GM18909 (cell line): ENCODE measurements at regions not wholly inside any gene's neighbourhood (a gene's known extent, or its start where the extent isn't known, plus 50 kb on each side); places are given as distances from the start of the nearest gene placed in this dataset.
"Not testable (repeated sequence)": the region's sequence is repeated elsewhere in the genome, so short reads cannot be mapped to it uniquely, and the experiment has no call there.

Experiments
- ATAC-seq: cut with Tn5 transposase; IDR thresholded peaks from one replicate; pipeline ENCODE4 v1.9.1; 2021; ENCODE audit warnings: mild to moderate bottlenecking; ENCODE audit not compliant: unreplicated experiment, poor library complexity

DNA sequence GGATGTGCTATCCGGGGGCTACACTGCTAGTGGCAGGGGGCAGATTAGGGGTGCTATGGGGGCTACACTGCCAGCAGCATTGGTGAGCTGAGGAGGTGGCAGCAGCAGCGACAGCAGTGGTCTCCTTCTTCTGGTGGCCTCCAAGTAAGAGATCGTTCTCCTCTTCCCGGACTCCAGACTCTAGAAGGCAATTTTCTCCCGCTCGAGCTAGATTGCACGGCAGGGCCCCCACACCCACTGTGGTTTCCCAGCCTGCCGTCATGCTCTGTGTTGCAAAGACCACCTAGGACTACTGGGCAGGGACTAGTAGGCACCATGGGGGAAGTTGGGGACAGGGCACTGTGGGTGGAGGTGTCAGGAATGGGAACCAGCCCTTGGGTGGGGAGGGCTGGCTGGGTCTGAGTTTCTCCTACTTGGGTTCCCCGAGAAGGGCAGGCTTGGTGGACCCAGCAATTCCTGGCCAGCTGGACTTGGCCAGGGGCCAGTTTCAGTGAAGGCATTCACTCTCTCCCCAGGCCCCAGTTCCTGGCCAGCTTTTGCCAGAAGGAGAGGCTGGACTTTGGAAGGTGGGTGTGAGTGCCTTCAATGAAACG is 203.4 kb upstream of the WSB1 start:
- not testable (repeated sequence) for ATAC-seq

DNA sequence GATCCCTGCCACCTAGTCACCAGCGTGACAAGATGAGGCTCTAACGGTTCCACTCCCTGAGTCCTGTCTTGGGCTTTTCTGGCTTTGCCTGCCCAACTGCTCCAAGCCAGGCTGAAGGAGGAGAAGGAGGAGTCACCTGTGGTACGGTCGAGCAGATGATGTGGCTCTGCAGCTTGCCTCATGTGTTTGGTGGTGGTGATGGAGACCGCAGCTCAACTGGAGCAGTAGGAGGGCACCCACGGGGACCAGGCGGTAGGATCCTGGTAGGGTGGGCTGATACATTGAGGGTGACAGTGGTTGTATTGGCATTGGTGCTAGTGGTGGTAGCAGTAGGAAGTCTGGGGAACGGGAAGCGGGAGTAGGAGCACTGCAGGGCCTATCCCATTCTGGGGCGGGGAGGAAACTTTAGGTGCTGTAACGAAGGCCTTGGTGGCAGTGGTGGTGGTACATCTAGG is 202.8 kb upstream of the WSB1 start:
- ATAC-seq, result no peak

DNA sequence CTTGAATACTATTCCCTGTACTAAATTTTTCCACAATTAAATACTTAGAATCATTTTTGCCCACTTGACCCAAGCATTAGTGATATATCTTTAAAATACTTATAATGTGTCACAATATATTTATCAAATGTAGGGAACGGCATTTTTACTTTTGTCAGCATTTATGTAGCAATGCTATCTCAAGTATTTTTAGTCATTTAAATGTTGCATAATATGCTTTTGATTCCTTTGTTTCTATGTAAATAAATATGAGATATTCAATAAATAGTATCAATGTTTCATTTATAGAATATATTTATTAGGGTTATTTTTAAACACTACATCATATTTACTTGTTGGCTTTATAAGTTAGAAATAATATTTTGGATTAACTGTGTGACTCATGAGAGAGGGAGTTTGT is 199.7 kb upstream of the WSB1 start:
- not testable (repeated sequence) for ATAC-seq

DNA sequence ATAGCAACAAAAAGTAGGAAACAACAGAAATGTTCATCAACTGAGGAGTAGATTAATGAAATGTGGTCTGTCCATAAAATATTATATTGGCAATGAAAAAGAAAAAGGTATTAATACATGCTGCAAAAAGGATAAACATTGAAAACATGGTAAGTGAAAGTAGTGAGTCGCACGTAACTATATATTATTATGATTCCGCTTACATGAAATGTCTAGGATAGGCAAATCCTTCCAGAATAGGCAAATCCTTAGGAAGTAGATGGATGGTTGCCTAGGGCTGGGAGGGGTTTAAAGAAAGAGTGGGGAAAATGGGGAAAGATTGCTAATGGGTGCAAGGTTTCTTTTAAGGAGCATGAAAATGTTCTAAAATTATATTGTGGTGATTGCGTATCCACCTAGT is 198.1 kb upstream of the WSB1 start:
- not testable (repeated sequence) for ATAC-seq

DNA sequence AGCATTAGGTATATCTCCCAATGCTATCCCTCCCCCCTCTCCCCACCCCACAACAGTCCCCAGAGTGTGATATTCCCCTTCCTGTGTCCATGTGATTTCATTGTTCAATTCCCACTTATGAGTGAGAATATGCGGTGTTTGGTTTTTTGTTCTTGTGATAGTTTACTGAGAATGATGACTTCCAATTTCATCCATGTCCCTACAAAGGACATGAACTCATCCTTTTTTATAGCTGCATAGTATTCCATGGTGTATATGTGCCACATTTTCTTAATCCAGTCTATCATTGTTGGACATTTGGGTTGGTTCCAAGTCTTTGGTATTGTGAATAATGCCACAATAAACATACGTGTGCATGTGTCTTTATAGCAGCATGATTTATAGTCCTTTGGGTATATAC is 194.6 kb upstream of the WSB1 start:
- not testable (repeated sequence) for ATAC-seq

DNA sequence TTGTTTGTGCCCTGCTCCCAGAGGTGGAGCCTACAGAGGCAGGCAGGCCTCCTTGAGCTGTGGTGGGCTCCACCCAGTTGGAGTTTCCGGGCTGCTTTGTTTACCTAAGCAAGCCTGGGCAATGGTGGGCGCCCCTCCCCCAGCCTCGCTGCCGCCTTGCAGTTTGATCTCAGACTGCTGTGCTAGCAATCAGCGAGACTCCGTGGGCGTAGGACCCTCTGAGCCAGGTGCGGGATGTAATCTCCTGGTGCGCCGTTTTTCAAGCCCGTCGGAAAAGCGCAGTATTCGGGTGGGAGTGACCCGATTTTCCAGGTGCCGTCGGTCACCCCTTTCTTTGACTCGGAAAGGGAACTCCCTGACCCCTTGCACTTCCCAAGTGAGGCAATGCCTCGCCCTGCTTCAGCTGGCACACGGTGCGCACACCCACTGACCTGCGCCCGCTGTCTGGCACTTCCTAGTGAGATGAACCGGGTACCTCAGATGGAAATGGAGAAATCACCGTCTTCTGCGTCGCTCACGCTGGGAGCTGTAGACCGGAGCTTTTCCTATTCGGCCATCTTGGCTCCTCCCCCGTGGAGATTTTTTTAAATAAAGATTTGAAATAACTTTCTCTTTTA is 189.2 kb upstream of the WSB1 start:
- ATAC-seq, result not testable (repeated sequence)

DNA sequence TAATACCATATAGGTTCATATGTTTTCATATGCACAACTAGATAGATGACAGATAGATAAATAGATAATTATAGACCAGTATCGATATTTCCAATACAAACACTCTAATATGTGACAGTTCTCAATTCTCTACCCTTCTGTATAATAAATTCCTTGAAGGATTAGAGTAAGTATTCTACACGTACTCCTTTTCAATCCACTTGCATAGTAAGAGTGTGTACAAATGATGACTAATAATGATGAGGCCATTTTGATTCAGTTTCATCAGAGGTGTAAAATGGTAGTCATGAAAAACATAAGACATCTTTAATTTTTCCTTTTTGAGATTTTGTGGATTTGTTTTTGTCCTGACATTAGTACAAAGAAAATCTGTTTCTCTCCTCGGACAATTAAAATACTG is 188.3 kb upstream of the WSB1 start:
- no peak for ATAC-seq

DNA sequence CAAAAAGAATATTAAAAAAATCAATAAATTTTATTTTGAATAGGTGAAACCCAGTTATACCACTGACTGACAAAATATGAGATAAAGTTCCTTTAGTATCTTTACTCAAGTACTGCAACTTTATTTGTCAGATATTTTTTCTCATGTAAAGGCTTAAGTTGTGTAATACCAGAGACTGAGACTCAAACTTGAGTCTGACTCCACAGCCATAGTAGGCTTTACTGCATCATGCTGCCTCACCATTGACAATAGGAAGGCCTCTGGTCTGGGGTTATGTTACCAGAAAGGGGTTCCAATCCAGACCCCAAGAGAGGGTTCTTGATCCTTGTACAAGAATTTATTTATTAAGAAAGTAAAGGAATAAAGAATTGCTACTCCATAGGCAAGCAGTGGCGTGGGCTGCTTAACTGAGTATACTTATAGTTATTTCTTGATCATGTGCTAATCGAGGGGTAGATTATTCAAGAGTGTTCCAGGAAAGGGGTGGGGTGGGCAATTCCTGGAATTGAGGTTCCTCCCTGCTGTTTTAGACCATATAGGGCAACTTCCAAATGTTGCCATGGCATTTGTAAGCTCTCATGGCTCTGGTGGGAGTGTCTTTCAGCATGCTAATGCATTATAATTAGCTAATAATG is 187.4 kb upstream of the WSB1 start:
- no peak for ATAC-seq

DNA sequence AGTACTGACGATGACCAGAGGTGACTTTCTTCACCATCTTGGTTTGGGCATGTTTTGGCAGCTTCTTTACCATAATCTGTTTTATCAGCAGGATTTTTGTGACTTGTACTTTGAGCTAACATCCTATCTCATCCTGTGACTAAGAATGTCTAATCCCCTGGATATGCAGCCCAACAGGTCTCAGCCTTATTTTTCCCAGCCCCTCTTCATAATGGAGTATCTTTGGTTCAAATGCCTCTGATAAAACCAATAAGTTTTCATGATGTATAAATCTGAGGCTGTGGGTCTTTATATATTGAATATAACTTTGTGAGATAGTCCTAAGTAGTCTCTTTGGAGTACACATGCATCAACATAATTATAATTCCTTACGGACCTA is 186.9 kb upstream of the WSB1 start:
- ATAC-seq, result no peak

DNA sequence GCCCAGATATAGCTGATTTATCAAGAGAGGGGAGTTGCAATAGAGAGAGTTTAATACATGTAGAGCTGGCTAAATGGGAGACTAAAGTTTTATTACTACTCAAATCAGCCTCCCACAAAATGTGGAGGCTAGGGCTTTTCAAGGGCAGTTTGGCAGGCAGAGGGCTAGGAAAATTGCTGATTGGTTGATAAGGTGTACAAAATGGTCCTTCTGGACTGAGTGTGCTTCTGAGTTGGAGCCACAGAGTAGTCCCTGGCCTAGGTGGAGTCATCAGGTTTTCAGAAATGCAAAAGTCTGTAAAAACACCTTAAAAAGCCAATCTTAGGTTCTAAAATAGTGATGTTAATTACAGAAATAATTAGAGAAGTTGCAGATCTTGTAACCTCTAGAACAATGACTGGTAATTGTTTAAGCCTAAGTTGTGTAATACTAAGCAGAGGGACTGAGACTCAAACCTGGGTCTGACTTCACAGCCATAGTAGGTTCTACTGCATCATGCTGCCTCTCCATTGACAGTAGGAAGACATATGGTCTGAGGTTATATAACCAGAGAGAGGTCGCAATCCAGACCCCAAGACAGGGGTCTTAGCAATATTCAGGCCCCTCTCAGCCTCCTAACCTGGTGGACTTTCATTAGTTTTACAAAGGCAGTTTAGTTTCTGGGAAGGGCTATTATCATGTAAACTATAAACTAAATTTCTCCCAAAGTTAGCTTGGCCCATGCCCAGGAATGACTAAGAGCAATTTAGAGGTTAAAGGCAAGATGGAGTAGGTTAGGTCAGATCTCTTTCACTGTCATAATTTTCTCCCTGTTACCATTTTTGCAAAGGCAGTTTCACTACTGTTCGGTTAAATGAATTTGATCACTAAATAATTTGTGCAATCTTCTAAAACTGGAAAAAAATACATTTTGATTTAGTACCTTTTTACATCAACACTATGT is 186.3 kb upstream of the WSB1 start:
- not testable (repeated sequence) for ATAC-seq

DNA sequence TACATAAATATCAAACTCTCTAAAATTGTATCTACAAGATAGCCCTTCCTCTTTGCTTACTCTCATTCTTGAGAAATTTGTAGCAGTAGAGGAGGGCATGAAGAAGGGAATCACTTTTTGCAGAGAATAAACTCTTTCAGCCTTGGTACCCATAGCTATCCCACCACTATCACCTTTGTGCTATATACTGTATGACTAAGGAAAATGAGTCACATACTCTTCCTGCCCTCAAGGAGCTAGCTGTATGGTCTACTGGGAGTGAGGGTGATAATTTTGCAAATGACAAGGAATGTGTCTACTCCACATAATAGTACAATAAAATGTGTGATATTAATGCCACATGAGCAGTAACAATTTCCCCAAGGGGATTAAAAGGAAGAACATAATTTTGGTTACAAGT is 184.6 kb upstream of the WSB1 start:
- no peak for ATAC-seq

DNA sequence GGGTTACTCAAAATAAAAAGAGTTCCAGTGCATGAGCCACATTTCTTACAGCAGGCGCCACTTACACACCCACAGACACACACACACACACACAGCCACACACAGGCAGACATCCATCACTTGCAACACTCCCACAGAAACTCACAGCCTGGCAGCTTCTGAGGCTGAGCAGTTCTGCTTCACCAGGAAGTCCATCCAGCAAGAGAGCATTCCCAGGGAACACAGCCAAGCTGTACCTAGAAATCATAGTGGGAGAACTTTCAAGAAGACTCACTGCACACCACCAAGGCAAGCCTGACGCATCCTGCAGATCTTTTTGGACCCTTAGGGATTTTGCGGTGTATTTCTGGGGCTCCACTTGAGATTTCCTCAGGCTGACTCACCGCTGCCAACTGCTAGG is 140.9 kb upstream of the WSB1 start:
- ATAC-seq, result no peak

DNA sequence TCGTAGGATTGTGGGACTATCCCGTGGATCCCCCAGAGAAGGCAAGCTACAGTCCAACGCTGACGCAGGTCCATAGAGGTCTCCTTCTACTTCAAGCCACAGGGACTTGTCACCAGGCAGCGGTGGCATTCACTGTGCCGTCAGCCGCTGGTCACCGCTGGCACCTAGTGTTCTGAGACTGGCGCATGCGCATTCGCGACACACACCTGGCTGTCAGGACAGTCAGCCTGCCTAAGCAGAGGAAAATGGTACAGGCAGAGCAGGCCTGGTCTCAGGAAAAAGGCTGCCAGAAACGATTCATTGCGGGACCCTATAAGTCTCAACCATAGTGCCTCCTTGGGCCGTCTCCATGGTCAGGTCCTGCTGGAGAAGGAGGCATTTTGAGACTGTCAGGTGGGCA is 138.0 kb upstream of the WSB1 start:
- no peak for ATAC-seq

DNA sequence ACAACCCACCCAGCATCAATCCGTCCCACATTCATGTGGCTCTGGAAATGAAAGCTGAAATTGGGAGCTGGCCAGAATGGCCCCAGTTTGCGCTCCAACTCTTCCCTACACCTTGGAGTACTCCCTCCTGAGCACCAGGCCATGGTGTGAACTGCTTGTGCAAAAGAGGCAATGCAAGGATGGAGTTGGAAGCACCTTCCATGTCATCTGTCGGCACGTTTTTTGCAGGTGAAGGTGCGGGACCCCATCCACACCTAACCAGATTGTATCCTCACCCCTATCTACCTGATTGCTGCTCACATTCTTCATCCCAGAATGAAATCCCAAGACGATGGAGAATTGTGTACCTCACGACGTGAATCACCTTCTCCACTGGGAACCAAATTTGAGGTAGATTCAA is 136.6 kb upstream of the WSB1 start:
- ATAC-seq, result no peak

DNA sequence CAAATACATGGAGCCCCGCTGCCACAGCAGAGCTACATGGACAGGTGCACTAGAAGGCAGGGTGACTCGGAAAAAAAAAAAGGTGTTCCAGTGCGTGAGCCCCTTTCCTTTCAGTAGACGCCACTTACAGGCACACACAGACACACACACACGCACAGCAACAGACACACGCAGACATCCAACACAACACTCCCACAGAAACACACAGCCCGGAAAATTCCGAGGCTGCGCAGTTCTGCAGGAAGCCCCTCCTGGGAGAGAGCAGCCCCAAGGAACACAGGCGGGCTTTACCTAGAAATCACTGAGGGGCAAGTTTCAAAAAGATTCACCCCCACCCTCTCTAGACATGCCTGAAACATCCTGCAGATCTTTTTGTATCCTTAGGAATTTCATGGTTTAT is 136.0 kb upstream of the WSB1 start:
- no peak for ATAC-seq

DNA sequence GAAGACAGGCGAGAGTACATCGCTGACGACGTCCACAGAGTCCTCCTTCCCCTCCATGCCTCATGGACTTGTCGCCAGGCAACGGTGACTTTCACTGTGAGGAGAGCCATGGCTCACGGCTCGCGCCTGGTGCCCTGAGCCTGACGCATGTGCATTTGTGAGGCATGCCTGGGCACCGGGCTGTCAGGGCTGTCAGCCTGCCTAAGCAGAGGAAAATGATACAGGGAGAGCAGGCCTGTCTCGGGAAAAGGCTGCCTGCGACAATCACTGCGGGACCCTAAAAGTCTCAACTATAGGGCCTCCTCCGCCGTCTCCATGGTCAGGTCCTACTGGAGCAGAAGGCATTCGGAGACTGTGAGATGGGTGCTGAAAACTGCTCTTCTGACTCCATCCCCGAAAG is 135.5 kb upstream of the WSB1 start:
- no peak for ATAC-seq

DNA sequence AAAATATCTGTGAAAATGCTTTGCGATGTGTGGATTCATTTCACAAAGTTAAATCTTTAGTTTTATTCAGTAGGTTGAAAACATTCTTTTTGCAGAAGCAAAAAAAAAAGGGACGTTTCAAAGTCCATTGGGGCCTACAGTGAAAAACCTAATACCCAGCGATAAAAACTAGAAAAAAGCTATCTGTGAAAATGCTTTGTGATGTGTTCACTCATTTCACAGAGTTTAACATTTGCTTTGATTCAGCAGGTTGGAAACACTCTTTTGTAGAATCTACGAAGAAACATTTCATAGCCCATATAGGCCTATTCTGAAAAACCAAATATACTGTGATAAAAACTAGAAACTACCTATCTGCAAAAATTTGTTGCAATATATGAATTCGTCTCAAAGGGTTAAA is 113.6 kb upstream of the WSB1 start:
- ATAC-seq, result no peak

DNA sequence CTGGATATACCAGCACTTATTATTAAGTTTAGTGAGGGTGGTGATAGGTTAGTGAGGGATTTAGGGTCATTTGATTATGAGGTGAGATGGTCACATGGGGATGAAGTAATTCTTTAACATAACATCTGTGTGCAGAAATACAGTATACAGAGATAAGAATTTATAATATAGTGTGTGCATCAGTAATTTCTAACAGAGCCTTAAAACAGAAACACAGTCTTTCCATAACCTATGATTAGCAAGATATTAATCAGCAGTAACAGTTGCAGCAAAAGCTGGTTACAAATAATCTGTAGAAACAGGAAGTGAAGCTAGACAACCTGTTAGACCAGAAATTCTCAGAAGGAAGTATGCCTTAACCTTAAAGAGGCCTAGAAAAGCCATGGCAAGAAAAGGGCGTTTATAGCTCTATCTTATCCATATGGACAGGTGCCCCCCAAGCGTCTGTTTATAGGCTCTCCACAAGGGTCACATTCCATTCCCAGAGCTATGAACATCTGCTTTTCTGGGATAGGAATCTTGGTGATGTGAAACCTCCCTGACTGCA is 112.5 kb upstream of the WSB1 start:
- ATAC-seq, result peak; percentile 46

DNA sequence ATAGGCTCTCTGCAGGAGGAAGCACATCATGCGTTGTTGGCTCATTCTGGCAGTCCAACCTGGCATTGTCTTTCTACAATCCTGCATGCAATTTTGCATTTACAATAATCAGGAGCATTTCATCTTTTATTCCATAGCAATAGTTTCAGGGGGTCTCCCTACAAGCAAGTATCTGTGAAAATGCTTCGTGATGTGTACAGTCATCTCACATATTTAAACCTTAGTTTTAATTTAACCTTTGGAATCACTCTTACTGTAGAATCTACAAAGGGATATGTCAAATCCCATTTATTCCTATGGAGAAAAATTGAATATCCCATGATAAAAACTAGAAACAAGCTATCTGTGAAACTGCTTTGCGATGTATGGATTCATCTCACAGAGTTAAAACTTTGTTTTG is 112.0 kb upstream of the WSB1 start:
- ATAC-seq, result no peak

DNA sequence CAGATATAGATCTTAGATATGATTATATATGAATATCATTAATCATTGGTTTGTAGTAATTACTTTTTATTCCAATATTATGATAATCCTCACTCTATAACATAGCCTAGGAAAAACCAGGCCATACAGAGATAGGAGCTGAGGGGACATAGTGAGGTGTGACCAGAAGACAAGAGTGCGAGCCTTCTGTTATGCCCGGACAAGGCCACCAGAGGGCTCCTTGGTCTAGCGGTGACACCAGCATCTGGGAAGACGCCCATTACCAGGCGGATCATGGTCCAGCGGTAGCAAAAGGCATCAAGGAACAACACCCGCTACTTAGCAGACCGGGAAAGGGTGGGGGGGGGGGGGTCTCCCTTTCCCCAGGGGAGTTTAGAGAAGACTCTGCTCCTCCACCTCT is 96.4 kb upstream of the WSB1 start:
- ATAC-seq, result not testable (repeated sequence)

DNA sequence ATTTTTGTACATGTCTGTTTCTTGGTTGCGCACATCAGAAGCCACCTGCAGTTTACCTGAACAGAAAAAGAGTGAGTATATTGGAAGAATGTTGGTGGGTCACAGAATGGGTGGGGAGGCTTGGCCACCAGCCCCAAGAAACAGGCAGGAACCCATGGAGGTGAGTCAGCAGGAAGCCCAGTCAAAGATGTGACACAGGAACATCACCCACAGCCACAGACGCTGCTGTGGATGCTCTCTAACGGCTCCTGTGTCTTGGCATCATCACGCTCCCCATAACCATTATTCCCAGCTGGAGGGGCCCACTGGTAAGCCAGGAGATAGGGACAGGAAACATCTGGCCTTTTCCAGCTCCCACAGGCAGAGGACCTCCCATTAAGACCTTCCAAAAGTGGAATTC is 94.0 kb upstream of the WSB1 start:
- ATAC-seq, result no peak
